IMR-90 (cell line): ENCODE measurements at regions not wholly inside any gene's neighbourhood (a gene's known extent, or its start where the extent isn't known, plus 50 kb on each side); places are given as distances from the start of the nearest gene placed in this dataset.

Experiments
- ATAC-seq: fragments of 200-7000 bp; cut with Tn5 transposase; 2 replicates; pipeline ENCODE4 v1.9.1; 2020; ENCODE audit warnings: low read depth, mild to moderate bottlenecking, moderate library complexity
- BruUV-seq: library from RNA; stranded (reverse); fragments of 400-500 nt; replicated peaks from 2 replicates; lab custom pipeline; 2021; lab: Mats Ljungman, UMichigan
- CTCF ChIA-PET: fragments of 300-600 bp; formaldehyde crosslinking; extraction: SDS; loops from one replicate; lab custom pipeline; 2021; ENCODE audit warnings: antibody characterized with exemption; lab: Yijun Ruan, JAX
- POLR2A ChIA-PET: fragments of 300-600 bp; sonication (Branson Sonifier 250); formaldehyde crosslinking; loops from one replicate; lab custom pipeline; 2022; ENCODE audit warnings: antibody characterized with exemption; ENCODE audit not compliant: unreplicated experiment; lab: Charles Lee
- DNase-seq: peaks from one replicate; pipeline ENCODE4 v3.0.0; 2013
- H2AFZ ChIP-seq: replicated peaks from 2 replicates; pipeline ENCODE3; 2013; ENCODE audit warnings: low read length, mild to moderate bottlenecking; ENCODE audit not compliant: poor library complexity
- H2AK5ac ChIP-seq: 2 replicates; pipeline ENCODE4 v1.6.1; 2013; ENCODE audit warnings: low read depth, low read length, inconsistent platforms
- H2AK9ac ChIP-seq: replicated peaks from 2 replicates; pipeline ENCODE3; 2013; ENCODE audit warnings: mild to moderate bottlenecking, low read depth, low read length, moderate library complexity; ENCODE audit not compliant: poor library complexity
- H2BK120ac ChIP-seq: 2 replicates; pipeline ENCODE4 v1.6.1; 2013; ENCODE audit warnings: low read depth, low read length, inconsistent platforms
- H2BK15ac ChIP-seq: 3 replicates; pipeline ENCODE4 v1.6.1; 2013; ENCODE audit warnings: low read depth, low read length, inconsistent platforms
- H2BK20ac ChIP-seq: 2 replicates; pipeline ENCODE4 v1.6.1; 2013; ENCODE audit warnings: low read depth, mild to moderate bottlenecking, inconsistent platforms, low read length, moderate library complexity
- H2BK5ac ChIP-seq: 2 replicates; pipeline ENCODE4 v1.6.1; 2013; ENCODE audit warnings: mild to moderate bottlenecking, low read depth, low read length, inconsistent platforms; ENCODE audit not compliant: poor library complexity, severe bottlenecking
- H3K14ac ChIP-seq: replicated peaks from 2 replicates; pipeline ENCODE4 v1.6.1; 2013; ENCODE audit warnings: low read depth, low read length, inconsistent platforms
- H3K18ac ChIP-seq: 2 replicates; pipeline ENCODE4 v1.6.1; 2013; ENCODE audit warnings: low read depth, low read length, control low read depth
- H3K23ac ChIP-seq: 2 replicates; pipeline ENCODE4 v1.6.1; 2013; ENCODE audit warnings: low read depth, low read length, inconsistent platforms
- H3K27ac ChIP-seq: 2 replicates; pipeline ENCODE4 v1.5.1; 2013; ENCODE audit warnings: mild to moderate bottlenecking, control low read depth, low read length; ENCODE audit not compliant: insufficient read depth
- H3K27me3 ChIP-seq: 2 replicates; pipeline ENCODE4 v1.6.1; 2013; ENCODE audit warnings: low read length; ENCODE audit not compliant: control insufficient read depth, insufficient read depth
- H3K36me3 ChIP-seq: 2 replicates; pipeline ENCODE4 v1.6.1; 2013; ENCODE audit warnings: low read length, mixed read lengths; ENCODE audit not compliant: control insufficient read depth, insufficient read depth
- H3K4ac ChIP-seq: 2 replicates; pipeline ENCODE4 v1.6.1; 2013; ENCODE audit warnings: low read depth, low read length, inconsistent platforms
- H3K4me1 ChIP-seq: 2 replicates; pipeline ENCODE4 v1.6.1; 2013; ENCODE audit warnings: low read length, mixed read lengths; ENCODE audit not compliant: control insufficient read depth, insufficient read depth
- H3K4me2 ChIP-seq: 2 replicates; pipeline ENCODE4 v1.6.1; 2013; ENCODE audit warnings: low read depth, mild to moderate bottlenecking, control low read depth, low read length, moderate library complexity
- H3K4me3 ChIP-seq: 2 replicates; pipeline ENCODE4 v1.5.1; 2013; ENCODE audit warnings: low read depth, mild to moderate bottlenecking, control low read depth, low read length, moderate library complexity; ENCODE audit not compliant: insufficient read depth
- H3K56ac ChIP-seq: 2 replicates; pipeline ENCODE4 v1.6.1; 2013; ENCODE audit warnings: low read length, inconsistent platforms; ENCODE audit not compliant: insufficient read depth; ENCODE audit errors: extremely low read depth
- H3K79me1 ChIP-seq, 2 experiments: 2 replicates each; pipeline ENCODE4 v1.6.1; 2013; ENCODE audit warnings: low read length in 2 of 2, inconsistent platforms in 1 of 2, low read depth in 1 of 2
- H3K9ac ChIP-seq: 2 replicates; pipeline ENCODE4 v1.6.1; 2013; ENCODE audit warnings: low read depth, low read length, control low read depth
- H3K9me1 ChIP-seq: 2 replicates; pipeline ENCODE4 v1.6.1; 2013; ENCODE audit warnings: low read length, inconsistent platforms; ENCODE audit not compliant: insufficient read depth
- H3K9me3 ChIP-seq: 2 replicates; pipeline ENCODE4 v1.6.1; 2013; ENCODE audit warnings: low read length; ENCODE audit not compliant: control insufficient read depth, insufficient read depth
- H4K20me1 ChIP-seq: 2 replicates; pipeline ENCODE4 v1.6.1; 2013; ENCODE audit warnings: low read length, inconsistent platforms; ENCODE audit not compliant: insufficient read depth
- H4K5ac ChIP-seq: 2 replicates; pipeline ENCODE4 v1.6.1; 2013; ENCODE audit warnings: mild to moderate bottlenecking, low read depth, low read length, control low read depth
- H4K8ac ChIP-seq, 2 experiments: 2 replicates each; pipeline ENCODE4 v1.6.1; 2013; ENCODE audit warnings: low read depth in 2 of 2, low read length in 2 of 2, control low read depth in 1 of 2, inconsistent platforms in 1 of 2
- H4K91ac ChIP-seq: 2 replicates; pipeline ENCODE4 v1.6.1; 2013; ENCODE audit warnings: low read depth, low read length, inconsistent platforms; ENCODE audit not compliant: insufficient read depth
- BHLHE40 ChIP-seq: fragments of 150-350 bp; IDR thresholded peaks from 2 replicates; pipeline ENCODE4 v1.6.1; 2016; ENCODE audit warnings: mild to moderate bottlenecking, low read depth, low read length
- CEBPB ChIP-seq: IDR thresholded peaks from 2 replicates; pipeline ENCODE4 v1.6.1; 2012; ENCODE audit warnings: low read depth, low read length, improper control_type of control experiment
- CHD1 ChIP-seq: IDR thresholded peaks from 2 replicates; pipeline ENCODE4 v1.6.1; 2012; ENCODE audit warnings: low read depth, low read length, improper control_type of control experiment
- CTCF ChIP-seq: conservative IDR thresholded peaks from 2 replicates; pipeline ENCODE4 v1.5.1; 2012; ENCODE audit warnings: mild to moderate bottlenecking, low read depth, low read length, improper control_type of control experiment
- FOS ChIP-seq: fragments of 150-350 bp; IDR thresholded peaks from 2 replicates; pipeline ENCODE4 v1.6.1; 2016; ENCODE audit warnings: low read depth, low read length
- MAFK ChIP-seq: IDR thresholded peaks from 2 replicates; pipeline ENCODE4 v1.6.1; 2012; ENCODE audit warnings: low read depth, low read length, improper control_type of control experiment
- MAZ ChIP-seq: IDR thresholded peaks from 2 replicates; pipeline ENCODE4 v1.6.1; 2012; ENCODE audit warnings: low read depth, mild to moderate bottlenecking, low read length, improper control_type of control experiment, moderate library complexity, borderline replicate concordance
- MXI1 ChIP-seq: IDR thresholded peaks from 2 replicates; pipeline ENCODE4 v1.6.1; 2012; ENCODE audit warnings: low read depth, mild to moderate bottlenecking, low read length, moderate library complexity, borderline replicate concordance
- POLR2A ChIP-seq: IDR thresholded peaks from 2 replicates; pipeline ENCODE4 v1.6.1; 2012; ENCODE audit warnings: mild to moderate bottlenecking, low read depth, low read length
- RAD21 ChIP-seq: IDR thresholded peaks from 2 replicates; pipeline ENCODE4 v1.6.1; 2012; ENCODE audit warnings: low read length, improper control_type of control experiment
- RCOR1 ChIP-seq: IDR thresholded peaks from 2 replicates; pipeline ENCODE4 v1.6.1; 2012; ENCODE audit warnings: mild to moderate bottlenecking, low read length, improper control_type of control experiment; ENCODE audit not compliant: insufficient replicate concordance
- RFX5 ChIP-seq: IDR thresholded peaks from 2 replicates; pipeline ENCODE4 v1.8.0; 2012; ENCODE audit warnings: low read depth, mild to moderate bottlenecking, low read length, moderate library complexity
- SMC3 ChIP-seq: fragments of 150-350 bp; IDR thresholded peaks from 2 replicates; pipeline ENCODE4 v1.6.1; 2016; ENCODE audit warnings: low read depth, mild to moderate bottlenecking, antibody characterized with exemption, low read length, moderate library complexity
- WGBS, 2 experiments: methylation state at CpG; one replicate each; pipeline versions ENCODE4 v1.1.5 to v1.1.7; 2013; ENCODE audit warnings: missing lambda C conversion rate in 2 of 2; ENCODE audit not compliant: insufficient read length in 1 of 2; ENCODE audit errors: extremely low coverage in 2 of 2; 5-methylcytosine and 5-hydroxymethylcytosine counted together
- dilution Hi-C: fragments of 300-500 bp; cut with HindIII; formaldehyde crosslinking; loops from one replicate; pipeline ENCODE4 v1.14.3; 2018; ENCODE audit warnings: low sequenced_read_pairs; ENCODE audit not compliant: unreplicated experiment
- in situ Hi-C: fragments of 300-500 bp; cut with MboI; formaldehyde crosslinking; loops from 3 replicates; pipeline ENCODE4 v1.14.3; 2019; ENCODE audit warnings: low sequenced_read_pairs, inconsistent platforms, mixed read lengths
- intact Hi-C: fragments of 100-400 bp; cut with micrococcal nuclease; formaldehyde crosslinking; loops from 2 replicates; pipeline ENCODE4 v1.10.0; 2022
- TF ChIP-seq, protein P1 (sequence below): fragments of 150-350 bp; IDR thresholded peaks from 2 replicates; pipeline ENCODE4 v1.6.1; 2017; ENCODE audit warnings: mild to moderate bottlenecking, antibody characterized with exemption, low read length, low read depth
- TF ChIP-seq, protein P2 (sequence below): fragments of 150-350 bp; IDR thresholded peaks from 2 replicates; pipeline ENCODE4 v1.6.1; 2016; ENCODE audit warnings: low read depth, mild to moderate bottlenecking, low read length, moderate library complexity, borderline replicate concordance

DNA sequence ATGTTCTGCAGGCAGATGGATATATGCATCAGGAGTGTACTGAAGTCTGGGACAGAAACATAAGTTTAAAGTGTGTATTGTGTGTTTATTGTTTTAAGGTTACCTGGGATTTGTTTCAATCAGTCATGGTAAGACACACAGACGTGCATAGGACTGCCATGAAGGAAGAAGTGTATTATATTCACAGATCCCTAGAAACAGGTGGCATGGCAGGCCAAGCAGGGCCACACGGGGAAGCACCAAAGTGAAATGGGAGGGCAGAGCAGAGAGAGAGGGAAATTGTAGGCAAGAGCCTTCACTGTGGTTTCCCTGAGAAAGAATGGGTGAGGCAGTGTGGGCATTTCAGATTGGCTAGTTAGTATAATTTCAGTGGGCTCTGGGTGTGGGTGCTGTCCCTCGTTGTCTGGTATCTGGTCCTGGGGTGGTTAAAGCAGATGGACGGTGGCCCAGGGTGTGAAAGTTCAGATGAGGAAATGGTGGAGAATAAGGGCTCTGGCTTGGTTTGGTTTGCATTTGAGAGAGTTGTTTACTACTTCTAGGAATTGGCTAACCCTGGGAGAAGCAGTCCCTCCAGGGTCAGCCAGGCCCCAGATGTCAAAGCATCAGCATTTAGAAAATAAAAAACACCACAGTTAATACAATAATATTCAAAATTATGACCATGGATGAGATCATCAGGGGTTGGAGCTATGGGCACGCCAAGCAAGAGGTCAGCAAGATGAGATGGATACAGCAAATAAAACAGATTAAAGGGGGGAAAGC is 160.0 kb downstream of the LRRC30 start:
- H4K5ac ChIP-seq, result no peak overlapping the region
- WGBS, 2 experiments, result 0% methylated on average over 1 of the region's 5 CpGs; no CpG with 5 or more reads in 1 of the 2 experiments
- no peak overlapping the region for H2BK5ac ChIP-seq
- dilution Hi-C loops (no loop called here), in situ Hi-C loops (no loop called here), intact Hi-C loops (no loop called here)
- no peak overlapping the region for H3K4ac ChIP-seq
- no peak overlapping the region for H3K27ac ChIP-seq
- no peaks in the 10 kb centered on the region for H4K20me1 ChIP-seq
- POLR2A ChIA-PET, result no interaction called here
- no TSS peak for BruUV-seq
- no peak overlapping the region for H3K4me2 ChIP-seq
- H2AK9ac ChIP-seq, result no peak overlapping the region
- H3K36me3 ChIP-seq, result no peaks in the 10 kb centered on the region
- H3K4me1 ChIP-seq, result no peaks in the 10 kb centered on the region
- H2BK120ac ChIP-seq, result no peak overlapping the region
- no peak overlapping the region for H3K56ac ChIP-seq
- H2BK20ac ChIP-seq, result no peak overlapping the region
- H2BK15ac ChIP-seq, result no peak overlapping the region
- ATAC-seq (no peak), DNase-seq (no peak)
- no peak overlapping the region for H2AFZ ChIP-seq
- H3K14ac ChIP-seq, result no peak overlapping the region
- H3K9me1 ChIP-seq, result no peaks in the 10 kb centered on the region
- no peaks in the 10 kb centered on the region for H3K9me3 ChIP-seq
- H3K4me3 ChIP-seq, result no peak overlapping the region
- H3K23ac ChIP-seq, result no peak overlapping the region
- TF ChIP-seq FOS (no peak), RFX5 (no peak), CEBPB (no peak), POLR2A (no peak), CTCF (no peak), RAD21 (no peak), MXI1 (no peak), MAFK (no peak), RCOR1 (no peak), CHD1 (no peak), MAZ (no peak), SMC3 (no peak), BHLHE40 (no peak)
- TF ChIP-seq, protein P1, sequence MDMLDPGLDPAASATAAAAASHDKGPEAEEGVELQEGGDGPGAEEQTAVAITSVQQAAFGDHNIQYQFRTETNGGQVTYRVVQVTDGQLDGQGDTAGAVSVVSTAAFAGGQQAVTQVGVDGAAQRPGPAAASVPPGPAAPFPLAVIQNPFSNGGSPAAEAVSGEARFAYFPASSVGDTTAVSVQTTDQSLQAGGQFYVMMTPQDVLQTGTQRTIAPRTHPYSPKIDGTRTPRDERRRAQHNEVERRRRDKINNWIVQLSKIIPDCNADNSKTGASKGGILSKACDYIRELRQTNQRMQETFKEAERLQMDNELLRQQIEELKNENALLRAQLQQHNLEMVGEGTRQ, result no peak
- TF ChIP-seq, protein P2, sequence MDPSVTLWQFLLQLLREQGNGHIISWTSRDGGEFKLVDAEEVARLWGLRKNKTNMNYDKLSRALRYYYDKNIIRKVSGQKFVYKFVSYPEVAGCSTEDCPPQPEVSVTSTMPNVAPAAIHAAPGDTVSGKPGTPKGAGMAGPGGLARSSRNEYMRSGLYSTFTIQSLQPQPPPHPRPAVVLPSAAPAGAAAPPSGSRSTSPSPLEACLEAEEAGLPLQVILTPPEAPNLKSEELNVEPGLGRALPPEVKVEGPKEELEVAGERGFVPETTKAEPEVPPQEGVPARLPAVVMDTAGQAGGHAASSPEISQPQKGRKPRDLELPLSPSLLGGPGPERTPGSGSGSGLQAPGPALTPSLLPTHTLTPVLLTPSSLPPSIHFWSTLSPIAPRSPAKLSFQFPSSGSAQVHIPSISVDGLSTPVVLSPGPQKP, result no peak
- CTCF ChIA-PET, result no interaction called here
- H2AK5ac ChIP-seq, result no peak overlapping the region
- no peak overlapping the region for H3K9ac ChIP-seq
- no peak overlapping the region for H4K8ac ChIP-seq
- H3K18ac ChIP-seq, result no peak overlapping the region
- H3K79me1 ChIP-seq, result no peaks in the 10 kb centered on the region
- no peak overlapping the region for H4K91ac ChIP-seq
- H3K27me3 ChIP-seq, result no peaks in the 10 kb centered on the region
